WTC11 (cell line): ENCODE measurements at regions not wholly inside any gene's neighbourhood (a gene's known extent, or its start where the extent isn't known, plus 50 kb on each side); places are given as distances from the start of the nearest gene placed in this dataset.

Source experiments
- EMX1 ChIP-seq: fragments of 250-450 bp; sonication (Bioruptor Pico); IDR thresholded peaks from 2 replicates; pipeline ENCODE4 v1.8.0; 2021; ENCODE audit warnings: mild to moderate bottlenecking
- SMAD4 ChIP-seq: sonication (generic); formaldehyde crosslinking; IDR thresholded peaks from 2 replicates; pipeline ENCODE4 v1.8.0; 2022; ENCODE audit warnings: mild to moderate bottlenecking, missing genetic modification reagents
- SP1 ChIP-seq: sonication (generic); formaldehyde crosslinking; conservative IDR thresholded peaks from 2 replicates; pipeline ENCODE4 v1.8.1; 2022; ENCODE audit warnings: missing genetic modification reagents
- TF ChIP-seq, protein P1 (sequence below): sonication (generic); formaldehyde crosslinking; IDR thresholded peaks from 2 replicates; pipeline ENCODE4 v1.8.0; 2022; ENCODE audit warnings: mild to moderate bottlenecking, missing genetic modification reagents
- TF ChIP-seq, protein P2 (sequence below): fragments of 200-600 bp; IDR thresholded peaks from 2 replicates; pipeline ENCODE4 v1.8.0; 2022; ENCODE audit warnings: antibody characterized with exemption
- TF ChIP-seq, protein P3 (sequence below): sonication (generic); formaldehyde crosslinking; IDR thresholded peaks from 2 replicates; pipeline ENCODE4 v1.8.0; 2022; ENCODE audit warnings: mild to moderate bottlenecking, missing genetic modification reagents
- TF ChIP-seq, protein P4 (sequence below): sonication (generic); formaldehyde crosslinking; IDR thresholded peaks from 2 replicates; pipeline ENCODE4 v1.8.0; 2023; ENCODE audit warnings: missing genetic modification reagents, mild to moderate bottlenecking, borderline replicate concordance
- TF ChIP-seq, protein P5 (sequence below): sonication (generic); formaldehyde crosslinking; IDR thresholded peaks from 2 replicates; pipeline ENCODE4 v1.8.0; 2023; ENCODE audit warnings: mild to moderate bottlenecking, missing genetic modification reagents

DNA sequence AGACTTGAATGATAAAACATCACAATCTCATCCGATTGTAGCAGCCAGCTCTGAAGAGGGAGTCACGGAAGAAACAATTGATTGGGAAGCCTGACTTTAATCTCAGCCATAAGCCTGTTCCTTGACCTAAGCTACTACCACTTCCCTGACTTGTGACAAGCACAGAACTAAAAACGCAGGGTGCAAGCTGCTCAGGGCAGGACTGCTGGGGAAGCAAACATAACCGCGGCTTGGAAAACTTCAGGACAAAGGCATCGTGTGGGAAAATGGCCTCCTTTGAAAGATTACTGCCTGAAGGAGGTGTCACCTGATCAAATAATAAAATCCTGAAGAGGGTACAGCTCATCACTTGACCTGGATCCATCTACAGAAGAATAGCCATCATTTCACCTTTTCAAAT lies 595.3 kb upstream of the CADM1 start:
- TF ChIP-seq, protein P1, sequence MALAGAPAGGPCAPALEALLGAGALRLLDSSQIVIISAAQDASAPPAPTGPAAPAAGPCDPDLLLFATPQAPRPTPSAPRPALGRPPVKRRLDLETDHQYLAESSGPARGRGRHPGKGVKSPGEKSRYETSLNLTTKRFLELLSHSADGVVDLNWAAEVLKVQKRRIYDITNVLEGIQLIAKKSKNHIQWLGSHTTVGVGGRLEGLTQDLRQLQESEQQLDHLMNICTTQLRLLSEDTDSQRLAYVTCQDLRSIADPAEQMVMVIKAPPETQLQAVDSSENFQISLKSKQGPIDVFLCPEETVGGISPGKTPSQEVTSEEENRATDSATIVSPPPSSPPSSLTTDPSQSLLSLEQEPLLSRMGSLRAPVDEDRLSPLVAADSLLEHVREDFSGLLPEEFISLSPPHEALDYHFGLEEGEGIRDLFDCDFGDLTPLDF (CRISPR knock-in tag): no peak
- TF ChIP-seq, protein P2, sequence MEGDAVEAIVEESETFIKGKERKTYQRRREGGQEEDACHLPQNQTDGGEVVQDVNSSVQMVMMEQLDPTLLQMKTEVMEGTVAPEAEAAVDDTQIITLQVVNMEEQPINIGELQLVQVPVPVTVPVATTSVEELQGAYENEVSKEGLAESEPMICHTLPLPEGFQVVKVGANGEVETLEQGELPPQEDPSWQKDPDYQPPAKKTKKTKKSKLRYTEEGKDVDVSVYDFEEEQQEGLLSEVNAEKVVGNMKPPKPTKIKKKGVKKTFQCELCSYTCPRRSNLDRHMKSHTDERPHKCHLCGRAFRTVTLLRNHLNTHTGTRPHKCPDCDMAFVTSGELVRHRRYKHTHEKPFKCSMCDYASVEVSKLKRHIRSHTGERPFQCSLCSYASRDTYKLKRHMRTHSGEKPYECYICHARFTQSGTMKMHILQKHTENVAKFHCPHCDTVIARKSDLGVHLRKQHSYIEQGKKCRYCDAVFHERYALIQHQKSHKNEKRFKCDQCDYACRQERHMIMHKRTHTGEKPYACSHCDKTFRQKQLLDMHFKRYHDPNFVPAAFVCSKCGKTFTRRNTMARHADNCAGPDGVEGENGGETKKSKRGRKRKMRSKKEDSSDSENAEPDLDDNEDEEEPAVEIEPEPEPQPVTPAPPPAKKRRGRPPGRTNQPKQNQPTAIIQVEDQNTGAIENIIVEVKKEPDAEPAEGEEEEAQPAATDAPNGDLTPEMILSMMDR: no peak
- TF ChIP-seq SP1 (CRISPR knock-in tag) (no peak), SMAD4 (no peak), EMX1 (CRISPR knock-in tag) (no peak)
- TF ChIP-seq, protein P3, sequence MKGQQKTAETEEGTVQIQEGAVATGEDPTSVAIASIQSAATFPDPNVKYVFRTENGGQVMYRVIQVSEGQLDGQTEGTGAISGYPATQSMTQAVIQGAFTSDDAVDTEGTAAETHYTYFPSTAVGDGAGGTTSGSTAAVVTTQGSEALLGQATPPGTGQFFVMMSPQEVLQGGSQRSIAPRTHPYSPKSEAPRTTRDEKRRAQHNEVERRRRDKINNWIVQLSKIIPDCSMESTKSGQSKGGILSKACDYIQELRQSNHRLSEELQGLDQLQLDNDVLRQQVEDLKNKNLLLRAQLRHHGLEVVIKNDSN (CRISPR knock-in tag): no peak
- TF ChIP-seq, protein P4, sequence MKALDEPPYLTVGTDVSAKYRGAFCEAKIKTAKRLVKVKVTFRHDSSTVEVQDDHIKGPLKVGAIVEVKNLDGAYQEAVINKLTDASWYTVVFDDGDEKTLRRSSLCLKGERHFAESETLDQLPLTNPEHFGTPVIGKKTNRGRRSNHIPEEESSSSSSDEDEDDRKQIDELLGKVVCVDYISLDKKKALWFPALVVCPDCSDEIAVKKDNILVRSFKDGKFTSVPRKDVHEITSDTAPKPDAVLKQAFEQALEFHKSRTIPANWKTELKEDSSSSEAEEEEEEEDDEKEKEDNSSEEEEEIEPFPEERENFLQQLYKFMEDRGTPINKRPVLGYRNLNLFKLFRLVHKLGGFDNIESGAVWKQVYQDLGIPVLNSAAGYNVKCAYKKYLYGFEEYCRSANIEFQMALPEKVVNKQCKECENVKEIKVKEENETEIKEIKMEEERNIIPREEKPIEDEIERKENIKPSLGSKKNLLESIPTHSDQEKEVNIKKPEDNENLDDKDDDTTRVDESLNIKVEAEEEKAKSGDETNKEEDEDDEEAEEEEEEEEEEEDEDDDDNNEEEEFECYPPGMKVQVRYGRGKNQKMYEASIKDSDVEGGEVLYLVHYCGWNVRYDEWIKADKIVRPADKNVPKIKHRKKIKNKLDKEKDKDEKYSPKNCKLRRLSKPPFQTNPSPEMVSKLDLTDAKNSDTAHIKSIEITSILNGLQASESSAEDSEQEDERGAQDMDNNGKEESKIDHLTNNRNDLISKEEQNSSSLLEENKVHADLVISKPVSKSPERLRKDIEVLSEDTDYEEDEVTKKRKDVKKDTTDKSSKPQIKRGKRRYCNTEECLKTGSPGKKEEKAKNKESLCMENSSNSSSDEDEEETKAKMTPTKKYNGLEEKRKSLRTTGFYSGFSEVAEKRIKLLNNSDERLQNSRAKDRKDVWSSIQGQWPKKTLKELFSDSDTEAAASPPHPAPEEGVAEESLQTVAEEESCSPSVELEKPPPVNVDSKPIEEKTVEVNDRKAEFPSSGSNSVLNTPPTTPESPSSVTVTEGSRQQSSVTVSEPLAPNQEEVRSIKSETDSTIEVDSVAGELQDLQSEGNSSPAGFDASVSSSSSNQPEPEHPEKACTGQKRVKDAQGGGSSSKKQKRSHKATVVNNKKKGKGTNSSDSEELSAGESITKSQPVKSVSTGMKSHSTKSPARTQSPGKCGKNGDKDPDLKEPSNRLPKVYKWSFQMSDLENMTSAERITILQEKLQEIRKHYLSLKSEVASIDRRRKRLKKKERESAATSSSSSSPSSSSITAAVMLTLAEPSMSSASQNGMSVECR (CRISPR knock-in tag): no peak
- TF ChIP-seq, protein P5, sequence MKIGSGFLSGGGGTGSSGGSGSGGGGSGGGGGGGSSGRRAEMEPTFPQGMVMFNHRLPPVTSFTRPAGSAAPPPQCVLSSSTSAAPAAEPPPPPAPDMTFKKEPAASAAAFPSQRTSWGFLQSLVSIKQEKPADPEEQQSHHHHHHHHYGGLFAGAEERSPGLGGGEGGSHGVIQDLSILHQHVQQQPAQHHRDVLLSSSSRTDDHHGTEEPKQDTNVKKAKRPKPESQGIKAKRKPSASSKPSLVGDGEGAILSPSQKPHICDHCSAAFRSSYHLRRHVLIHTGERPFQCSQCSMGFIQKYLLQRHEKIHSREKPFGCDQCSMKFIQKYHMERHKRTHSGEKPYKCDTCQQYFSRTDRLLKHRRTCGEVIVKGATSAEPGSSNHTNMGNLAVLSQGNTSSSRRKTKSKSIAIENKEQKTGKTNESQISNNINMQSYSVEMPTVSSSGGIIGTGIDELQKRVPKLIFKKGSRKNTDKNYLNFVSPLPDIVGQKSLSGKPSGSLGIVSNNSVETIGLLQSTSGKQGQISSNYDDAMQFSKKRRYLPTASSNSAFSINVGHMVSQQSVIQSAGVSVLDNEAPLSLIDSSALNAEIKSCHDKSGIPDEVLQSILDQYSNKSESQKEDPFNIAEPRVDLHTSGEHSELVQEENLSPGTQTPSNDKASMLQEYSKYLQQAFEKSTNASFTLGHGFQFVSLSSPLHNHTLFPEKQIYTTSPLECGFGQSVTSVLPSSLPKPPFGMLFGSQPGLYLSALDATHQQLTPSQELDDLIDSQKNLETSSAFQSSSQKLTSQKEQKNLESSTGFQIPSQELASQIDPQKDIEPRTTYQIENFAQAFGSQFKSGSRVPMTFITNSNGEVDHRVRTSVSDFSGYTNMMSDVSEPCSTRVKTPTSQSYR (CRISPR knock-in tag): no peak
